ENCODE measurements at regions not wholly inside any gene's neighbourhood (a gene's known extent, or its start where the extent isn't known, plus 50 kb on each side); places are given as distances from the start of the nearest gene placed in this dataset.

DNA sequence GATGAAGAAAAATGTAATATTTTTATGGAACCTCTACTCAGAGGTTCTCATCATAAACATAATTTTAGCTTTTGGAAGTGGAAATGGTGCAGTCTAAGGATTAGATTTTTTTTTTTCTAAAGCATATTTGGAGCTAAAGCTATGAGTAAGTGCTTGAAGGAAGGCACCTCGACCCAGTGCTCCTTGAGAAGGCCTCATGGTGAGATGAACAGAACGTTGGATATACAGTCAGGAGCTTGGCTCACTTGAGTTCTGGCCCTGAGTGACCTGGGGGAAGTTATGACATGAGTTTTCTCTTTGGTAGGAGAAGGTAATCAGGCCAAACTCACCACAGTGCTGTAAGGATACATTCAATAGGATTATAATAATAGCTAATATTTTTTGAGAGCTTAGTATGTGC is 163.3 kb downstream of the JCAD start:
- dilution Hi-C loops (cut with MboI; ENCODE audit: extremely low pct_ligation_motif_present, low sequenced_read_pairs) (no loop called here), intact Hi-C loops (cut with micrococcal nuclease) (no loop called here)
- BruUV-seq (replicated peaks), result TSS peak; percentile 94
- Histone ChIP-seq H4K20me1 (replicated peaks; ENCODE audit: control insufficient read depth, extremely low read depth, insufficient read depth, low read length) (no peaks in the 10 kb centered on the region), H3K27me3 (ENCODE audit: control insufficient read depth in 2 of 2, insufficient read depth in 2 of 2, low read length in 2 of 2) (peaks cover 2 to 4% of the 10 kb centered on the region in 2 experiments), H3K79me2 (ENCODE audit: control insufficient read depth, insufficient read depth, low read length) (no peaks in the 10 kb centered on the region), H3K9me3 (replicated peaks; ENCODE audit: control insufficient read depth, insufficient read depth, low read length) (no peaks in the 10 kb centered on the region), H3K4me2 (ENCODE audit: insufficient read depth, low read length) (peak overlapping the region; percentile 63), H3K4me3 (replicated peaks in 1 of 3; ENCODE audit: insufficient read depth in 1 of 3, low read depth in 1 of 3, low read length in 3 of 3) (peak overlapping the region in 1 of 3 experiments; percentile 19), H3K27ac (ENCODE audit: insufficient read depth, low read depth, low read length) (peak overlapping the region; percentile 83), H2AFZ (ENCODE audit: low read depth, low read length) (no peak overlapping the region), H3K36me3 (ENCODE audit: control insufficient read depth in 2 of 2, extremely low read depth in 1 of 2, insufficient read depth in 2 of 2, low read length in 2 of 2) (no peaks in the 10 kb centered on the region), H3K9ac (replicated peaks; ENCODE audit: extremely low read depth, insufficient read depth, low read length) (peak overlapping the region; percentile 55), H3K9me1 (replicated peaks; ENCODE audit: control insufficient read depth, extremely low read depth, insufficient read depth, low read length) (no peaks in the 10 kb centered on the region), H3K4me1 (ENCODE audit: control insufficient read depth, extremely low read depth, insufficient read depth, low read length) (peaks cover 14% of the 10 kb centered on the region)
- ChIA-PET POLR2A (interaction anchor here (0.7 to 1.2 kb wide), 4 partner anchors 54 to 204 kb away, joined by 3 to 4 read pairs (median 3); no protein-coding TSS in a partner anchor), CTCF (interaction anchor here (0.9 to 2.1 kb wide), 20 partner anchors 9 to 161 kb away, joined by 3 to 13 read pairs (median 4); no protein-coding TSS in a partner anchor)
- no peak for FAIRE-seq
- DNase-seq (ENCODE audit: low read depth, low spot score), result peak; percentile 72
- TF ChIP-seq POLR2A (IDR thresholded peaks at IDR 0.05; ENCODE audit: low read depth, low read length) (no peak), POLR2AphosphoS5 (IDR thresholded peaks at IDR 0.05; ENCODE audit: insufficient read depth, low read depth, low read length) (no peak)

GRCh38 chr10:29895456-29895855 is 163.9 kb downstream of the JCAD start:
- Histone ChIP-seq H3K4me2 (ENCODE audit: insufficient read depth, low read length) (peak overlapping the region; percentile 63), H3K27ac (ENCODE audit: insufficient read depth, low read depth, low read length) (peak overlapping the region; percentile 83), H3K4me3 (replicated peaks in 1 of 3; ENCODE audit: insufficient read depth in 1 of 3, low read depth in 1 of 3, low read length in 3 of 3) (peak overlapping the region in 1 of 3 experiments; percentile 19), H4K20me1 (replicated peaks; ENCODE audit: control insufficient read depth, extremely low read depth, insufficient read depth, low read length) (no peaks in the 10 kb centered on the region), H3K27me3 (ENCODE audit: control insufficient read depth in 2 of 2, insufficient read depth in 2 of 2, low read length in 2 of 2) (no peaks in the 10 kb centered on the region), H3K9me3 (replicated peaks; ENCODE audit: control insufficient read depth, insufficient read depth, low read length) (no peaks in the 10 kb centered on the region), H3K79me2 (ENCODE audit: control insufficient read depth, insufficient read depth, low read length) (no peaks in the 10 kb centered on the region), H2AFZ (ENCODE audit: low read depth, low read length) (no peak overlapping the region), H3K9me1 (replicated peaks; ENCODE audit: control insufficient read depth, extremely low read depth, insufficient read depth, low read length) (no peaks in the 10 kb centered on the region), H3K4me1 (ENCODE audit: control insufficient read depth, extremely low read depth, insufficient read depth, low read length) (peaks cover 14% of the 10 kb centered on the region), H3K9ac (replicated peaks; ENCODE audit: extremely low read depth, insufficient read depth, low read length) (peak overlapping the region; percentile 55), H3K36me3 (ENCODE audit: control insufficient read depth in 2 of 2, extremely low read depth in 1 of 2, insufficient read depth in 2 of 2, low read length in 2 of 2) (no peaks in the 10 kb centered on the region)
- CTCF ChIA-PET, result interaction anchor here (0.9 to 2.1 kb wide), 20 partner anchors 9 to 160 kb away, joined by 3 to 13 read pairs (median 4); no protein-coding TSS in a partner anchor
- peak; percentile 98 for DNase-seq (ENCODE audit: low read depth, low spot score)
- FAIRE-seq, result peak; percentile 86
- BruUV-seq (replicated peaks), result no TSS peak
- intact Hi-C loops (cut with micrococcal nuclease), result loop anchor here (1.0 kb wide), 2 partner anchors 33 to 54 kb away; no protein-coding TSS in a partner anchor
- POLR2A ChIA-PET, result interaction anchor here (0.7 to 1.2 kb wide), 4 partner anchors 54 to 203 kb away, joined by 3 to 4 read pairs (median 3); no protein-coding TSS in a partner anchor
- TF ChIP-seq, protein P1, sequence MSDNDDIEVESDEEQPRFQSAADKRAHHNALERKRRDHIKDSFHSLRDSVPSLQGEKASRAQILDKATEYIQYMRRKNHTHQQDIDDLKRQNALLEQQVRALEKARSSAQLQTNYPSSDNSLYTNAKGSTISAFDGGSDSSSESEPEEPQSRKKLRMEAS (IDR thresholded peaks at IDR 0.05; ENCODE audit: insufficient read depth, insufficient read length), result no peak
- TF ChIP-seq EZH2 (IDR thresholded peaks at IDR 0.05; ENCODE audit: borderline replicate concordance, low read depth, low read length, severe bottlenecking), result no peak
- no peak for TF ChIP-seq CTCF (IDR thresholded peaks at IDR 0.05; ENCODE audit: extremely low read depth in 1 of 2, insufficient read depth in 1 of 2, low read depth in 1 of 2, low read length in 2 of 2)
- peak; percentile 82 for TF ChIP-seq JUN (IDR thresholded peaks at IDR 0.05; ENCODE audit: borderline replicate concordance, insufficient read depth, insufficient read length, low read depth)
- TF ChIP-seq FOS (IDR thresholded peaks at IDR 0.05; ENCODE audit: borderline replicate concordance, insufficient read depth, low read length), result peak; percentile 96
- peak; percentile 48 for TF ChIP-seq POLR2AphosphoS5 (IDR thresholded peaks at IDR 0.05; ENCODE audit: insufficient read depth, low read depth, low read length)
- TF ChIP-seq GATA2 (IDR thresholded peaks at IDR 0.05; ENCODE audit: insufficient read depth, insufficient read length, low read depth, low read length), result no peak
- TF ChIP-seq MYC (IDR thresholded peaks at IDR 0.05; ENCODE audit: low read depth, low read length), result no peak
- TF ChIP-seq POLR2A (IDR thresholded peaks at IDR 0.05; ENCODE audit: low read depth, low read length), result peak; percentile 35
- dilution Hi-C loops (cut with MboI; ENCODE audit: extremely low pct_ligation_motif_present, low sequenced_read_pairs), result no loop called here

Measured in endothelial cell of umbilical vein (primary cell).